Gastrocnemius medialis (tissue), 4 donors: ENCODE measurements at regions not wholly inside any gene's neighbourhood (a gene's known extent, or its start where the extent isn't known, plus 50 kb on each side); places are given as distances from the start of the nearest gene placed in this dataset.

Experiments
- ATAC-seq, 2 donors: fragments of 150-250 bp; one replicate each; pipeline ENCODE4 v1.9.1; 2016
- DNase-seq, 2 donors: peaks; one replicate each; pipeline ENCODE4 v3.0.0-alpha.2; 2019
- H3K27ac ChIP-seq, 4 donors: fragments of 200-600 bp; sonication (generic); 1 replicate in 1 of 4; 2 replicates in 3 of 4; pipeline ENCODE4 v1.5.1; 2016 to 2018; ENCODE audit warnings: mild to moderate bottlenecking in 2 of 4, moderate library complexity in 1 of 4
- H3K27me3 ChIP-seq, 3 donors: fragments of 200-600 bp; sonication (generic) in 2 of 3; 1 replicate in 1 of 3; 2 replicates in 2 of 3; pipeline versions ENCODE4 v1.5.1 to v1.6.0; 2016 to 2019; ENCODE audit warnings: mild to moderate bottlenecking in 1 of 3, moderate library complexity in 1 of 3
- H3K36me3 ChIP-seq, 2 donors: fragments of 200-600 bp; sonication (generic) in 1 of 2; one replicate each; pipeline ENCODE4 v1.5.1; 2017 to 2018
- H3K4me1 ChIP-seq, 2 donors: fragments of 200-600 bp; sonication (generic) in 1 of 2; one replicate each; pipeline ENCODE4 v1.5.1; 2016 to 2017; ENCODE audit warnings: mild to moderate bottlenecking in 2 of 2
- H3K4me3 ChIP-seq, 4 donors: fragments of 200-600 bp; sonication (generic) in 3 of 4; 1 replicate in 1 of 4; 2 replicates in 3 of 4; pipeline ENCODE4 v1.5.1; 2016 to 2019; ENCODE audit warnings: mild to moderate bottlenecking in 2 of 4
- H3K9me3 ChIP-seq, 3 donors: fragments of 200-600 bp; sonication (generic) in 2 of 3; 1 replicate in 1 of 3; 2 replicates in 2 of 3; pipeline ENCODE4 v1.5.1; 2016 to 2019
- CTCF ChIP-seq, 5 experiments: fragments of 450-650 bp in 3 of 5; fragments of 200-600 bp in 2 of 5; sonication (generic) in 2 of 5; IDR thresholded peaks in 4 of 5; conservative IDR thresholded peaks in 1 of 5; 1 replicate in 4 of 5; 2 replicates in 1 of 5; pipeline ENCODE4 v1.5.1; 2016 to 2019; ENCODE audit warnings: antibody characterized with exemption in 5 of 5, mild to moderate bottlenecking in 3 of 5, moderate library complexity in 3 of 5
- POLR2A ChIP-seq, 2 donors: fragments of 450-650 bp; IDR thresholded peaks; one replicate each; pipeline ENCODE4 v1.6.1; 2017; ENCODE audit warnings: antibody characterized with exemption in 2 of 2, mild to moderate bottlenecking in 2 of 2, moderate library complexity in 2 of 2
- in situ Hi-C, 4 donors: fragments of 200-750 bp; cut with MboI; loops; one replicate each; pipeline versions ENCODE4 v1.15.0 to v1.8.0; 2017; ENCODE audit warnings: low sequenced_read_pairs in 4 of 4
- intact Hi-C: fragments of 100-400 bp; cut with DNase I; formaldehyde crosslinking; loops from one replicate; pipeline ENCODE4 v1.15.1; 2023; ENCODE audit warnings: low total_unique reads

- no peak overlapping the region for H3K27ac ChIP-seq
- intact Hi-C loops = no loop called here
- ATAC-seq = no peak
- no peaks in the 10 kb centered on the region for H3K36me3 ChIP-seq
- H3K4me3 ChIP-seq = no peak overlapping the region
- no peak for DNase-seq
- in situ Hi-C loops = loop anchor here in 1 of 4 donors (10.0 kb wide), 1 partner anchor 911 kb away; no protein-coding TSS in a partner anchor
- no peaks in the 10 kb centered on the region for H3K9me3 ChIP-seq
- H3K27me3 ChIP-seq = no peaks in the 10 kb centered on the region
- no peaks in the 10 kb centered on the region for H3K4me1 ChIP-seq
- TF ChIP-seq POLR2A (IDR thresholded peaks at IDR 0.05) (no peak), CTCF (IDR thresholded peaks at IDR 0.05 in 4 of 5, conservative IDR thresholded peaks at IDR 0.05 in 1 of 5) (no peak)
These were observed 126.4 kb upstream of the CDH4 start for GRCh38 chr20:61125546-61126180.

GRCh38 chr20:61126369-61127195 lies 125.5 kb upstream of the CDH4 start:
- no peaks in the 10 kb centered on the region for H3K4me1 ChIP-seq
- no peaks in the 10 kb centered on the region for H3K9me3 ChIP-seq
- in situ Hi-C loops (loop anchor here in 1 of 4 donors (10.0 kb wide), 1 partner anchor 912 kb away; no protein-coding TSS in a partner anchor), intact Hi-C loops (no loop called here)
- H3K36me3 ChIP-seq = no peaks in the 10 kb centered on the region
- no peak overlapping the region for H3K4me3 ChIP-seq
- TF ChIP-seq POLR2A (IDR thresholded peaks at IDR 0.05) (no peak), CTCF (IDR thresholded peaks at IDR 0.05 in 4 of 5, conservative IDR thresholded peaks at IDR 0.05 in 1 of 5) (no peak)
- no peak for DNase-seq
- ATAC-seq = no peak
- H3K27me3 ChIP-seq = no peaks in the 10 kb centered on the region
- H3K27ac ChIP-seq = no peak overlapping the region

- ATAC-seq (no peak), DNase-seq (no peak)
- no peak for TF ChIP-seq CTCF (IDR thresholded peaks at IDR 0.05 in 4 of 5, conservative IDR thresholded peaks at IDR 0.05 in 1 of 5)
- no peak for TF ChIP-seq POLR2A (IDR thresholded peaks at IDR 0.05)
- H3K9me3 ChIP-seq = no peaks in the 10 kb centered on the region
- H3K4me3 ChIP-seq = no peak overlapping the region
- H3K27me3 ChIP-seq = no peaks in the 10 kb centered on the region
- intact Hi-C loops = no loop called here
- no peaks in the 10 kb centered on the region for H3K36me3 ChIP-seq
- in situ Hi-C loops = loop anchor here in 1 of 4 donors (10.0 kb wide), 1 partner anchor 913 kb away; no protein-coding TSS in a partner anchor
- no peak overlapping the region for H3K27ac ChIP-seq
- no peaks in the 10 kb centered on the region for H3K4me1 ChIP-seq
These were observed 124.6 kb upstream of the CDH4 start for GRCh38 chr20:61127311-61128039.

- no peaks in the 10 kb centered on the region for H3K36me3 ChIP-seq
- TF ChIP-seq POLR2A (IDR thresholded peaks at IDR 0.05) = no peak
- TF ChIP-seq CTCF (IDR thresholded peaks at IDR 0.05 in 4 of 5, conservative IDR thresholded peaks at IDR 0.05 in 1 of 5) = no peak
- no peak overlapping the region for H3K27ac ChIP-seq
- H3K4me1 ChIP-seq = no peaks in the 10 kb centered on the region
- H3K4me3 ChIP-seq = no peak overlapping the region
- intact Hi-C loops = no loop called here
- no peaks in the 10 kb centered on the region for H3K9me3 ChIP-seq
- H3K27me3 ChIP-seq = peaks cover 0 to 8% (median 0%) of the 10 kb centered on the region in 3 donors
- in situ Hi-C loops = loop anchor here in 1 of 4 donors (10.0 kb wide), 1 partner anchor 914 kb away; no protein-coding TSS in a partner anchor
- ATAC-seq (no peak), DNase-seq (no peak)
These were observed 123.3 kb upstream of the CDH4 start for GRCh38 chr20:61128701-61129269.
